ENCODE measurements at regions not wholly inside any gene's neighbourhood (a gene's known extent, or its start where the extent isn't known, plus 50 kb on each side); places are given as distances from the start of the nearest gene placed in this dataset.

- Histone ChIP-seq H3K36me3 (ENCODE audit: insufficient read depth, insufficient read length, low read length) (no peaks in the 10 kb centered on the region), H3K9ac (ENCODE audit: insufficient read length, low read depth) (no peak overlapping the region), H3K4me1 (ENCODE audit: insufficient read depth, insufficient read length) (no peaks in the 10 kb centered on the region), H3K27me3 (ENCODE audit: insufficient read depth, insufficient read length) (no peaks in the 10 kb centered on the region), H3K4me3 (ENCODE audit: insufficient read length, low read depth) (no peak overlapping the region), H3K9me3 (ENCODE audit: insufficient read depth, low read length) (peaks cover 67% of the 10 kb centered on the region)
- DNase-seq (ENCODE audit: low read depth, low spot score) = peak; percentile 75
- TF ChIP-seq ZNF274 (IDR thresholded peaks at IDR 0.05; ENCODE audit: low read depth, low read length) = no peak
- no peak for TF ChIP-seq YY1 (IDR thresholded peaks at IDR 0.05; ENCODE audit: insufficient read depth, insufficient read length)
- no peak for TF ChIP-seq SUZ12 (IDR thresholded peaks at IDR 0.05; ENCODE audit: extremely low read depth, insufficient read depth, insufficient read length)
These were observed 59.5 kb upstream of the DYNAP start for GRCh38 chr18:54531402-54532065.

GRCh38 chr18:54532222-54532621 lies 58.8 kb upstream of the DYNAP start:
- peaks cover 67% of the 10 kb centered on the region for H3K9me3 ChIP-seq (ENCODE audit: insufficient read depth, low read length)
- no peak overlapping the region for H3K9ac ChIP-seq (ENCODE audit: insufficient read length, low read depth)
- no peaks in the 10 kb centered on the region for H3K27me3 ChIP-seq (ENCODE audit: insufficient read depth, insufficient read length)
- no peaks in the 10 kb centered on the region for H3K36me3 ChIP-seq (ENCODE audit: insufficient read depth, insufficient read length, low read length)
- no peak for DNase-seq (ENCODE audit: low read depth, low spot score)
- H3K4me3 ChIP-seq (ENCODE audit: insufficient read length, low read depth) = no peak overlapping the region
- H3K4me1 ChIP-seq (ENCODE audit: insufficient read depth, insufficient read length) = no peaks in the 10 kb centered on the region
- TF ChIP-seq ZNF274 (IDR thresholded peaks at IDR 0.05; ENCODE audit: low read depth, low read length) (no peak), SUZ12 (IDR thresholded peaks at IDR 0.05; ENCODE audit: extremely low read depth, insufficient read depth, insufficient read length) (no peak), YY1 (IDR thresholded peaks at IDR 0.05; ENCODE audit: insufficient read depth, insufficient read length) (no peak)

- no peaks in the 10 kb centered on the region for H3K27me3 ChIP-seq (ENCODE audit: insufficient read depth, insufficient read length)
- no peaks in the 10 kb centered on the region for H3K36me3 ChIP-seq (ENCODE audit: insufficient read depth, insufficient read length, low read length)
- H3K4me1 ChIP-seq (ENCODE audit: insufficient read depth, insufficient read length) = no peaks in the 10 kb centered on the region
- TF ChIP-seq YY1 (IDR thresholded peaks at IDR 0.05; ENCODE audit: insufficient read depth, insufficient read length) (no peak), SUZ12 (IDR thresholded peaks at IDR 0.05; ENCODE audit: extremely low read depth, insufficient read depth, insufficient read length) (no peak), ZNF274 (IDR thresholded peaks at IDR 0.05; ENCODE audit: low read depth, low read length) (no peak)
- H3K4me3 ChIP-seq (ENCODE audit: insufficient read length, low read depth) = no peak overlapping the region
- DNase-seq (ENCODE audit: low read depth, low spot score) = no peak
- H3K9ac ChIP-seq (ENCODE audit: insufficient read length, low read depth) = no peak overlapping the region
- H3K9me3 ChIP-seq (ENCODE audit: insufficient read depth, low read length) = peaks cover 67% of the 10 kb centered on the region
These were observed 58.1 kb upstream of the DYNAP start for GRCh38 chr18:54532962-54533361.

All from NT2/D1 (cell line).